ENCODE measurements at regions not wholly inside any gene's neighbourhood (a gene's known extent, or its start where the extent isn't known, plus 50 kb on each side); places are given as distances from the start of the nearest gene placed in this dataset.

- TF ChIP-seq, protein P1, sequence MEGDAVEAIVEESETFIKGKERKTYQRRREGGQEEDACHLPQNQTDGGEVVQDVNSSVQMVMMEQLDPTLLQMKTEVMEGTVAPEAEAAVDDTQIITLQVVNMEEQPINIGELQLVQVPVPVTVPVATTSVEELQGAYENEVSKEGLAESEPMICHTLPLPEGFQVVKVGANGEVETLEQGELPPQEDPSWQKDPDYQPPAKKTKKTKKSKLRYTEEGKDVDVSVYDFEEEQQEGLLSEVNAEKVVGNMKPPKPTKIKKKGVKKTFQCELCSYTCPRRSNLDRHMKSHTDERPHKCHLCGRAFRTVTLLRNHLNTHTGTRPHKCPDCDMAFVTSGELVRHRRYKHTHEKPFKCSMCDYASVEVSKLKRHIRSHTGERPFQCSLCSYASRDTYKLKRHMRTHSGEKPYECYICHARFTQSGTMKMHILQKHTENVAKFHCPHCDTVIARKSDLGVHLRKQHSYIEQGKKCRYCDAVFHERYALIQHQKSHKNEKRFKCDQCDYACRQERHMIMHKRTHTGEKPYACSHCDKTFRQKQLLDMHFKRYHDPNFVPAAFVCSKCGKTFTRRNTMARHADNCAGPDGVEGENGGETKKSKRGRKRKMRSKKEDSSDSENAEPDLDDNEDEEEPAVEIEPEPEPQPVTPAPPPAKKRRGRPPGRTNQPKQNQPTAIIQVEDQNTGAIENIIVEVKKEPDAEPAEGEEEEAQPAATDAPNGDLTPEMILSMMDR (conservative IDR thresholded peaks at IDR 0.05; ENCODE audit: low read depth, low read length), result no peak
- TF ChIP-seq POLR2A (IDR thresholded peaks at IDR 0.05; ENCODE audit: low read depth, low read length) (no peak), USF2 (IDR thresholded peaks at IDR 0.05; ENCODE audit: low read depth, low read length) (no peak), RAD21 (IDR thresholded peaks at IDR 0.05; ENCODE audit: low read length) (no peak), CHD1 (IDR thresholded peaks at IDR 0.05; ENCODE audit: low read depth, low read length) (no peak), SMC3 (IDR thresholded peaks at IDR 0.05; ENCODE audit: low read depth, low read length) (no peak), FOS (IDR thresholded peaks at IDR 0.05; ENCODE audit: low read depth, low read length) (no peak), MAFK (IDR thresholded peaks at IDR 0.05; ENCODE audit: low read depth, low read length) (no peak), MXI1 (IDR thresholded peaks at IDR 0.05; ENCODE audit: borderline replicate concordance, low read depth, low read length) (no peak)
These were observed 1516.6 kb upstream of the TENM3 start for GRCh38 chr4:180726611-180727010.

All from IMR-90 (cell line).